HG02885 (cell line): ENCODE measurements at regions not wholly inside any gene's neighbourhood (a gene's known extent, or its start where the extent isn't known, plus 50 kb on each side); places are given as distances from the start of the nearest gene placed in this dataset.
"Not testable (repeated sequence)": the region's sequence is repeated elsewhere in the genome, so short reads cannot be mapped to it uniquely, and the experiment has no call there.

Experiments used
- ATAC-seq: cut with Tn5 transposase; IDR thresholded peaks from one replicate; pipeline ENCODE4 v1.9.1; 2021; ENCODE audit warnings: mild to moderate bottlenecking; ENCODE audit not compliant: unreplicated experiment, poor library complexity

- no peak for ATAC-seq
Measured at GRCh38 chr10:120186506-120186905, 270.5 kb upstream of the PLPP4 start.

- ATAC-seq, result not testable (repeated sequence)
Measured at GRCh38 chr10:120187168-120187567, 269.9 kb upstream of the PLPP4 start.

- ATAC-seq, result no peak
Measured at GRCh38 chr10:120188950-120189349, 268.1 kb upstream of the PLPP4 start.

GRCh38 chr10:120195984-120196712 lies 260.9 kb upstream of the PLPP4 start:
- ATAC-seq, result no peak

GRCh38 chr10:120204877-120205276 lies 252.2 kb upstream of the PLPP4 start:
- ATAC-seq, result no peak

- no peak for ATAC-seq
Measured at GRCh38 chr10:120205368-120206018, 251.5 kb upstream of the PLPP4 start.

GRCh38 chr10:120208488-120208887 lies 248.5 kb upstream of the PLPP4 start:
- no peak for ATAC-seq

- ATAC-seq, result no peak
Measured at GRCh38 chr10:120209124-120209762, 247.8 kb upstream of the PLPP4 start.

GRCh38 chr10:120212275-120212674 lies 244.8 kb upstream of the PLPP4 start:
- no peak for ATAC-seq

GRCh38 chr10:120213283-120213682 lies 243.7 kb upstream of the PLPP4 start:
- ATAC-seq, result not testable (repeated sequence)

GRCh38 chr10:120217736-120218135 lies 239.3 kb upstream of the PLPP4 start:
- no peak for ATAC-seq

GRCh38 chr10:120221873-120222485 lies 235.0 kb upstream of the PLPP4 start:
- no peak for ATAC-seq

GRCh38 chr10:120229641-120230040 lies 227.4 kb upstream of the PLPP4 start:
- no peak for ATAC-seq

GRCh38 chr10:120239695-120240094 lies 217.3 kb upstream of the PLPP4 start:
- not testable (repeated sequence) for ATAC-seq

- ATAC-seq, result no peak
Measured at GRCh38 chr10:120251821-120252442, 205.1 kb upstream of the PLPP4 start.

GRCh38 chr10:120253131-120253530 lies 203.9 kb upstream of the PLPP4 start:
- no peak for ATAC-seq

GRCh38 chr10:120260456-120260855 lies 196.6 kb upstream of the PLPP4 start:
- ATAC-seq, result no peak

- ATAC-seq, result no peak
Measured at GRCh38 chr10:120262857-120263547, 194.0 kb upstream of the PLPP4 start.

GRCh38 chr10:120266022-120266421 lies 191.0 kb upstream of the PLPP4 start:
- ATAC-seq, result no peak

- no peak for ATAC-seq
Measured at GRCh38 chr10:120270906-120271305, 186.1 kb upstream of the PLPP4 start.
